Upper lobe of right lung (tissue), 1 donor: ENCODE measurements at regions not wholly inside any gene's neighbourhood (a gene's known extent, or its start where the extent isn't known, plus 50 kb on each side); places are given as distances from the start of the nearest gene placed in this dataset.

ENCODE experiments used
- ATAC-seq: fragments of 200-7000 bp; cut with Tn5 transposase; one replicate; pipeline ENCODE4 v1.9.1; 2020; ENCODE audit warnings: mild to moderate bottlenecking, moderate library complexity
- DNase-seq: peaks from one replicate; pipeline ENCODE4 v3.0.0-alpha.2; 2020
- H3K27ac ChIP-seq: fragments of 200-600 bp; one replicate; pipeline ENCODE4 v1.8.0; 2022
- H3K27me3 ChIP-seq: fragments of 200-600 bp; one replicate; pipeline ENCODE4 v1.8.0; 2022; ENCODE audit warnings: mild to moderate bottlenecking
- H3K36me3 ChIP-seq: fragments of 200-600 bp; one replicate; pipeline ENCODE4 v1.8.0; 2022
- H3K4me1 ChIP-seq: fragments of 200-600 bp; one replicate; pipeline ENCODE4 v1.8.0; 2022
- H3K4me3 ChIP-seq: fragments of 200-600 bp; one replicate; pipeline ENCODE4 v1.8.0; 2022; ENCODE audit warnings: mild to moderate bottlenecking
- H3K9me3 ChIP-seq: fragments of 200-600 bp; one replicate; pipeline ENCODE4 v1.8.0; 2022
- CTCF ChIP-seq: fragments of 200-600 bp; IDR thresholded peaks from one replicate; pipeline ENCODE4 v1.8.0; 2022; ENCODE audit warnings: antibody characterized with exemption
- intact Hi-C: fragments of 100-400 bp; cut with DNase I; formaldehyde crosslinking; loops from one replicate; pipeline ENCODE4 v1.11.0; 2022
- donor health status: DM: no; HTN: yes; CAD: no; lungs with severe emphysema.

GRCh38 chr17:77310336-77310735, 169.6 kb downstream of the SEC14L1 start:
- ATAC-seq (no peak), DNase-seq (no peak)
- intact Hi-C loops, result no loop called here
- Histone ChIP-seq H3K27me3 (no peaks in the 10 kb centered on the region), H3K9me3 (no peaks in the 10 kb centered on the region), H3K4me1 (no peaks in the 10 kb centered on the region), H3K27ac (no peak overlapping the region), H3K4me3 (no peak overlapping the region), H3K36me3 (no peaks in the 10 kb centered on the region)
- no peak for TF ChIP-seq CTCF

- H3K4me3 ChIP-seq, result no peak overlapping the region
- intact Hi-C loops, result no loop called here
- H3K36me3 ChIP-seq, result no peaks in the 10 kb centered on the region
- H3K4me1 ChIP-seq, result peaks cover 9% of the 10 kb centered on the region
- ATAC-seq, result no peak
- TF ChIP-seq CTCF, result no peak
- DNase-seq, result no peak
- no peaks in the 10 kb centered on the region for H3K27me3 ChIP-seq
- H3K9me3 ChIP-seq, result no peaks in the 10 kb centered on the region
- no peak overlapping the region for H3K27ac ChIP-seq
These were observed 170.7 kb downstream of the SEC14L1 start for GRCh38 chr17:77311371-77311981.

GRCh38 chr17:77312061-77312701, 171.4 kb downstream of the SEC14L1 start:
- no peak for TF ChIP-seq CTCF
- Histone ChIP-seq H3K36me3 (no peaks in the 10 kb centered on the region), H3K9me3 (no peaks in the 10 kb centered on the region), H3K27ac (no peak overlapping the region), H3K4me1 (peaks cover 9% of the 10 kb centered on the region), H3K4me3 (no peak overlapping the region), H3K27me3 (no peaks in the 10 kb centered on the region)
- intact Hi-C loops, result no loop called here
- DNase-seq (no peak), ATAC-seq (no peak)

GRCh38 chr17:77312786-77313599, 172.2 kb downstream of the SEC14L1 start:
- H3K36me3 ChIP-seq, result no peaks in the 10 kb centered on the region
- H3K27ac ChIP-seq, result no peak overlapping the region
- no peak for TF ChIP-seq CTCF
- intact Hi-C loops, result no loop called here
- DNase-seq (no peak), ATAC-seq (no peak)
- no peak overlapping the region for H3K4me3 ChIP-seq
- H3K9me3 ChIP-seq, result no peaks in the 10 kb centered on the region
- H3K4me1 ChIP-seq, result peaks cover 9% of the 10 kb centered on the region
- no peaks in the 10 kb centered on the region for H3K27me3 ChIP-seq

GRCh38 chr17:77313831-77314230, 173.1 kb downstream of the SEC14L1 start:
- DNase-seq, result no peak
- TF ChIP-seq CTCF, result no peak
- H3K27me3 ChIP-seq, result no peaks in the 10 kb centered on the region
- ATAC-seq, result no peak
- H3K4me3 ChIP-seq, result no peak overlapping the region
- H3K4me1 ChIP-seq, result peaks cover 16% of the 10 kb centered on the region
- H3K36me3 ChIP-seq, result no peaks in the 10 kb centered on the region
- intact Hi-C loops, result no loop called here
- no peak overlapping the region for H3K27ac ChIP-seq
- no peaks in the 10 kb centered on the region for H3K9me3 ChIP-seq
